22Rv1 (cell line): ENCODE measurements at regions not wholly inside any gene's neighbourhood (a gene's known extent, or its start where the extent isn't known, plus 50 kb on each side); places are given as distances from the start of the nearest gene placed in this dataset.

Experiments
- ZFX ChIP-seq: fragments of 450-650 bp; IDR thresholded peaks from 2 replicates; pipeline ENCODE4 v1.6.1; 2017; ENCODE audit warnings: antibody characterized with exemption, borderline replicate concordance
- TF ChIP-seq, protein P1 (sequence below): fragments of 450-650 bp; IDR thresholded peaks from 2 replicates; pipeline ENCODE4 v1.5.1; 2017; ENCODE audit warnings: mild to moderate bottlenecking

DNA sequence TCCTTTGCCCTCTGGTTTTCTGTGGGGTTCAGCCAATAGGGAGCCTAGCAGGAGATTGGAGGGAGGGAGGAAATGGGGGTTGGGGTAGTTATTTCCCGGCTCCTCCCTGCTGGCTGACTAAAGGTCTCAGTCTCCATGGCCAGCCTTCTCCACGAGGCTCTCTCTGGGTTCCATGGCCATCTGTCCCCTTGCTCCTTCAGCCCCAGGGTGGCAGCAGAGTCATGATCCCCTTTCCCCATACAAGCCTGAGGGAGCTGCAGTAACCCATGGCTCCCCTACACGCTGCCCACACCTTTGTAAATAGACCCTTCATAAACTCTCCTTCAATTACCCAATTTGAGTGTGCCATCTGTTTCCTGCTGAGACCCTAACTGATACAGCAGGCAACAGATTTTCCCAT, 176.1 kb upstream of the CSF3R start:
- TF ChIP-seq, protein P1, sequence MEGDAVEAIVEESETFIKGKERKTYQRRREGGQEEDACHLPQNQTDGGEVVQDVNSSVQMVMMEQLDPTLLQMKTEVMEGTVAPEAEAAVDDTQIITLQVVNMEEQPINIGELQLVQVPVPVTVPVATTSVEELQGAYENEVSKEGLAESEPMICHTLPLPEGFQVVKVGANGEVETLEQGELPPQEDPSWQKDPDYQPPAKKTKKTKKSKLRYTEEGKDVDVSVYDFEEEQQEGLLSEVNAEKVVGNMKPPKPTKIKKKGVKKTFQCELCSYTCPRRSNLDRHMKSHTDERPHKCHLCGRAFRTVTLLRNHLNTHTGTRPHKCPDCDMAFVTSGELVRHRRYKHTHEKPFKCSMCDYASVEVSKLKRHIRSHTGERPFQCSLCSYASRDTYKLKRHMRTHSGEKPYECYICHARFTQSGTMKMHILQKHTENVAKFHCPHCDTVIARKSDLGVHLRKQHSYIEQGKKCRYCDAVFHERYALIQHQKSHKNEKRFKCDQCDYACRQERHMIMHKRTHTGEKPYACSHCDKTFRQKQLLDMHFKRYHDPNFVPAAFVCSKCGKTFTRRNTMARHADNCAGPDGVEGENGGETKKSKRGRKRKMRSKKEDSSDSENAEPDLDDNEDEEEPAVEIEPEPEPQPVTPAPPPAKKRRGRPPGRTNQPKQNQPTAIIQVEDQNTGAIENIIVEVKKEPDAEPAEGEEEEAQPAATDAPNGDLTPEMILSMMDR, result no peak
- TF ChIP-seq ZFX, result no peak
